ENCODE measurements at regions not wholly inside any gene's neighbourhood (a gene's known extent, or its start where the extent isn't known, plus 50 kb on each side); places are given as distances from the start of the nearest gene placed in this dataset.

GRCh38 chr19:16023146-16023915 lies 53.0 kb upstream of the TPM4 start:
- no peak for DNase-seq

GRCh38 chr19:16024266-16025107 lies 51.8 kb upstream of the TPM4 start:
- no peak for DNase-seq

- DNase-seq: no peak
Observed at GRCh38 chr19:16025108-16026101, 50.9 kb upstream of the TPM4 start.

GRCh38 chr19:16026131-16026530 lies 50.2 kb upstream of the TPM4 start:
- DNase-seq: no peak
